ENCODE measurements at regions not wholly inside any gene's neighbourhood (a gene's known extent, or its start where the extent isn't known, plus 50 kb on each side); places are given as distances from the start of the nearest gene placed in this dataset.

GRCh38 chr3:13160619-13161018 lies 87.4 kb upstream of the IQSEC1 start:
- Histone ChIP-seq H3K9me3 (ENCODE audit: control insufficient read depth in 2 of 3, insufficient read depth in 1 of 3, low read length in 3 of 3) (peaks cover 0 to 4% (median 0%) of the 10 kb centered on the region in 3 donors), H3K27ac (ENCODE audit: low read depth in 2 of 2, low read length in 2 of 2) (no peak overlapping the region), H3K27me3 (ENCODE audit: control insufficient read depth, insufficient read depth, low read length) (no peaks in the 10 kb centered on the region), H3K36me3 (ENCODE audit: control insufficient read depth in 2 of 3, insufficient read depth in 3 of 3, low read length in 3 of 3) (no peaks in the 10 kb centered on the region), H3K9ac (ENCODE audit: low read length in 3 of 3) (no peak overlapping the region), H3K4me1 (ENCODE audit: control insufficient read depth in 2 of 3, insufficient read depth in 2 of 3, low read depth in 1 of 3, low read length in 3 of 3) (no peaks in the 10 kb centered on the region), H3K4me3 (ENCODE audit: low read length in 3 of 3) (no peak overlapping the region)
- intact Hi-C loops (cut with DNase I), result no loop called here
- FAIRE-seq, result no peak
- DNase-seq, result peak in 1 of 5 donors; percentile 18
- TF ChIP-seq, protein P1, sequence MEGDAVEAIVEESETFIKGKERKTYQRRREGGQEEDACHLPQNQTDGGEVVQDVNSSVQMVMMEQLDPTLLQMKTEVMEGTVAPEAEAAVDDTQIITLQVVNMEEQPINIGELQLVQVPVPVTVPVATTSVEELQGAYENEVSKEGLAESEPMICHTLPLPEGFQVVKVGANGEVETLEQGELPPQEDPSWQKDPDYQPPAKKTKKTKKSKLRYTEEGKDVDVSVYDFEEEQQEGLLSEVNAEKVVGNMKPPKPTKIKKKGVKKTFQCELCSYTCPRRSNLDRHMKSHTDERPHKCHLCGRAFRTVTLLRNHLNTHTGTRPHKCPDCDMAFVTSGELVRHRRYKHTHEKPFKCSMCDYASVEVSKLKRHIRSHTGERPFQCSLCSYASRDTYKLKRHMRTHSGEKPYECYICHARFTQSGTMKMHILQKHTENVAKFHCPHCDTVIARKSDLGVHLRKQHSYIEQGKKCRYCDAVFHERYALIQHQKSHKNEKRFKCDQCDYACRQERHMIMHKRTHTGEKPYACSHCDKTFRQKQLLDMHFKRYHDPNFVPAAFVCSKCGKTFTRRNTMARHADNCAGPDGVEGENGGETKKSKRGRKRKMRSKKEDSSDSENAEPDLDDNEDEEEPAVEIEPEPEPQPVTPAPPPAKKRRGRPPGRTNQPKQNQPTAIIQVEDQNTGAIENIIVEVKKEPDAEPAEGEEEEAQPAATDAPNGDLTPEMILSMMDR (IDR thresholded peaks at IDR 0.05; ENCODE audit: borderline replicate concordance, extremely low read depth, insufficient read depth), result no peak

DNA sequence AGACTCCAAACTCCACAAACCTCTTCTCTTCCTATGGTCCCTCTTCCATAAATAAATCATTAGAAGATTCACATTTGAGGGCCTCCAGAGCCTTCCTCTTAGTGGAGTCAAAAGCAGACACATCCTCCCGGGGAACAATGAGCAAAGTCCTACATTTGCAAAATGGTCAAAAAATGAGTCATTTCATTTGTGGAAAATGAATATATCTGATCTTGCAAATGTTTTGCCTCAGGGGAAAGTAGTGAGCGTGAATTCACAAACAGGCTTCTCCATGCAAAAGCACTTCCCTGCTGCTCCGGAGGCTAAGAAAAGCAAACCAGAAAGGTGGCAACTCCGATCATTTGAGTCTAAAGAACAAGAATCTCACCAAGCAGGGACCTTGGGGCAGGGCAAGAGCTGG lies 86.7 kb upstream of the IQSEC1 start:
- no peak overlapping the region for H3K4me3 ChIP-seq (ENCODE audit: low read length in 3 of 3)
- H3K27me3 ChIP-seq (ENCODE audit: control insufficient read depth, insufficient read depth, low read length), result no peaks in the 10 kb centered on the region
- TF ChIP-seq, protein P1 (IDR thresholded peaks at IDR 0.05; ENCODE audit: borderline replicate concordance, extremely low read depth, insufficient read depth), result no peak
- FAIRE-seq, result no peak
- DNase-seq, result no peak
- H3K27ac ChIP-seq (ENCODE audit: low read depth in 2 of 2, low read length in 2 of 2), result no peak overlapping the region
- no peak overlapping the region for H3K9ac ChIP-seq (ENCODE audit: low read length in 3 of 3)
- peaks cover 0 to 10% (median 0%) of the 10 kb centered on the region in 3 donors for H3K9me3 ChIP-seq (ENCODE audit: control insufficient read depth in 2 of 3, insufficient read depth in 1 of 3, low read length in 3 of 3)
- H3K4me1 ChIP-seq (ENCODE audit: control insufficient read depth in 2 of 3, insufficient read depth in 2 of 3, low read depth in 1 of 3, low read length in 3 of 3), result no peaks in the 10 kb centered on the region
- intact Hi-C loops (cut with DNase I), result no loop called here
- no peaks in the 10 kb centered on the region for H3K36me3 ChIP-seq (ENCODE audit: control insufficient read depth in 2 of 3, insufficient read depth in 3 of 3, low read length in 3 of 3)

- no peak for DNase-seq
- H3K36me3 ChIP-seq (ENCODE audit: control insufficient read depth in 2 of 3, insufficient read depth in 3 of 3, low read length in 3 of 3), result no peaks in the 10 kb centered on the region
- H3K4me1 ChIP-seq (ENCODE audit: control insufficient read depth in 2 of 3, insufficient read depth in 2 of 3, low read depth in 1 of 3, low read length in 3 of 3), result no peaks in the 10 kb centered on the region
- H3K4me3 ChIP-seq (ENCODE audit: low read length in 3 of 3), result no peak overlapping the region
- FAIRE-seq, result no peak
- H3K9ac ChIP-seq (ENCODE audit: low read length in 3 of 3), result no peak overlapping the region
- H3K27ac ChIP-seq (ENCODE audit: low read depth in 2 of 2, low read length in 2 of 2), result no peak overlapping the region
- H3K27me3 ChIP-seq (ENCODE audit: control insufficient read depth, insufficient read depth, low read length), result no peaks in the 10 kb centered on the region
- intact Hi-C loops (cut with DNase I), result no loop called here
- peaks cover 0 to 10% (median 0%) of the 10 kb centered on the region in 3 donors for H3K9me3 ChIP-seq (ENCODE audit: control insufficient read depth in 2 of 3, insufficient read depth in 1 of 3, low read length in 3 of 3)
- TF ChIP-seq, protein P1 (IDR thresholded peaks at IDR 0.05; ENCODE audit: borderline replicate concordance, extremely low read depth, insufficient read depth), result no peak
These were observed 85.6 kb upstream of the IQSEC1 start for GRCh38 chr3:13158871-13159270.

- TF ChIP-seq, protein P1 (IDR thresholded peaks at IDR 0.05; ENCODE audit: borderline replicate concordance, extremely low read depth, insufficient read depth), result no peak
These were observed 85.2 kb upstream of the IQSEC1 start for GRCh38 chr3:13158408-13158807.

More at GRCh38 chr3:13158408-13158807, 85.2 kb upstream of the IQSEC1 start:
- no peak overlapping the region for H3K4me3 ChIP-seq (ENCODE audit: low read length in 3 of 3)
- H3K27ac ChIP-seq (ENCODE audit: low read depth in 2 of 2, low read length in 2 of 2), result no peak overlapping the region
- H3K9ac ChIP-seq (ENCODE audit: low read length in 3 of 3), result no peak overlapping the region
- no peaks in the 10 kb centered on the region for H3K27me3 ChIP-seq (ENCODE audit: control insufficient read depth, insufficient read depth, low read length)
- intact Hi-C loops (cut with DNase I), result no loop called here
- H3K9me3 ChIP-seq (ENCODE audit: control insufficient read depth in 2 of 3, insufficient read depth in 1 of 3, low read length in 3 of 3), result peaks cover 0 to 10% (median 0%) of the 10 kb centered on the region in 3 donors
- FAIRE-seq (no peak), DNase-seq (no peak)
- H3K4me1 ChIP-seq (ENCODE audit: control insufficient read depth in 2 of 3, insufficient read depth in 2 of 3, low read depth in 1 of 3, low read length in 3 of 3), result no peaks in the 10 kb centered on the region
- H3K36me3 ChIP-seq (ENCODE audit: control insufficient read depth in 2 of 3, insufficient read depth in 3 of 3, low read length in 3 of 3), result no peaks in the 10 kb centered on the region
